Esophagus muscularis mucosa (tissue), 4 donors: ENCODE measurements at regions not wholly inside any gene's neighbourhood (a gene's known extent, or its start where the extent isn't known, plus 50 kb on each side); places are given as distances from the start of the nearest gene placed in this dataset.

Source experiments
- EP300 ChIP-seq: sonication (generic); formaldehyde crosslinking; IDR thresholded peaks from one replicate; pipeline ENCODE4 v1.6.1; 2017; ENCODE audit warnings: antibody characterized with exemption
- POLR2A ChIP-seq: fragments of 450-650 bp; IDR thresholded peaks from one replicate; pipeline ENCODE4 v1.6.1; 2017; ENCODE audit warnings: antibody characterized with exemption, moderate library complexity, mild to moderate bottlenecking, low read depth
- POLR2AphosphoS5 ChIP-seq, 2 donors: sonication (generic); formaldehyde crosslinking; IDR thresholded peaks; one replicate each; pipeline ENCODE4 v1.6.1; 2017; ENCODE audit warnings: antibody characterized with exemption in 2 of 2
- TF ChIP-seq, protein P1 (sequence below), 3 experiments: fragments of 200-600 bp in 2 of 3; fragments of 450-650 bp in 1 of 3; sonication (generic) in 2 of 3; IDR thresholded peaks; one replicate each; pipeline ENCODE4 v1.5.1; 2017 to 2019; ENCODE audit warnings: antibody characterized with exemption in 3 of 3, mild to moderate bottlenecking in 2 of 3, moderate library complexity in 1 of 3

DNA sequence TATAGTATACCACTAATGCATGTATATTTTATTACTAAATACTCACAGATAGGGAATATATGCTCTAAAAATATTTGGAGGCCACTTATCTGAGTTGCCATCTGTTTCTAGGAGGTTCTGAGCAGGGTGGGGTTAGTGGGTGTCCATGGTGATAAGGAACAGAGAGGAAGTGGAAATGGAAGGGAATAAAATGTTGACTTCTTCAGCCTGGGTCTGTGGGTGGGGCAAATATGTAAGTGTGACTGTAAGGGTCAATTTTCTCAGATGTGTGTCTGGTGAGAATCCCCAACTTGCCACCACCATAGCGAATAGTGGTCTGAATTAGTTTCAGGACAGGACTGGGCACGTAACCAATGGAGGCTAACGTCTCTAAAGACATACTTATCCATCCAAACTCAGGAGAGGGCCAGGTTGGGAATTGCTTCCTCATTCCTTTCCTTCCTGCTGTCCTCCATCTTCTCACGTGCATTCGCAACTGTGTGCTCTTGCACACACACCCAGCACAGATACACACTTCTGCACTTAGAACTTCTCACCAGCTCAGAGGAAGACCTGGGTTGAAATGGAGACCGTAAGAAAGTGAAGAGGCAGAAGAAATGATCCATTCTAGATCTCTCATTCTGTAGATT, 54.2 kb upstream of the GZMB start:
- TF ChIP-seq, protein P1, sequence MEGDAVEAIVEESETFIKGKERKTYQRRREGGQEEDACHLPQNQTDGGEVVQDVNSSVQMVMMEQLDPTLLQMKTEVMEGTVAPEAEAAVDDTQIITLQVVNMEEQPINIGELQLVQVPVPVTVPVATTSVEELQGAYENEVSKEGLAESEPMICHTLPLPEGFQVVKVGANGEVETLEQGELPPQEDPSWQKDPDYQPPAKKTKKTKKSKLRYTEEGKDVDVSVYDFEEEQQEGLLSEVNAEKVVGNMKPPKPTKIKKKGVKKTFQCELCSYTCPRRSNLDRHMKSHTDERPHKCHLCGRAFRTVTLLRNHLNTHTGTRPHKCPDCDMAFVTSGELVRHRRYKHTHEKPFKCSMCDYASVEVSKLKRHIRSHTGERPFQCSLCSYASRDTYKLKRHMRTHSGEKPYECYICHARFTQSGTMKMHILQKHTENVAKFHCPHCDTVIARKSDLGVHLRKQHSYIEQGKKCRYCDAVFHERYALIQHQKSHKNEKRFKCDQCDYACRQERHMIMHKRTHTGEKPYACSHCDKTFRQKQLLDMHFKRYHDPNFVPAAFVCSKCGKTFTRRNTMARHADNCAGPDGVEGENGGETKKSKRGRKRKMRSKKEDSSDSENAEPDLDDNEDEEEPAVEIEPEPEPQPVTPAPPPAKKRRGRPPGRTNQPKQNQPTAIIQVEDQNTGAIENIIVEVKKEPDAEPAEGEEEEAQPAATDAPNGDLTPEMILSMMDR (IDR thresholded peaks at IDR 0.05), result no peak
- TF ChIP-seq POLR2AphosphoS5 (IDR thresholded peaks at IDR 0.05) (no peak), POLR2A (no peak), EP300 (no peak)
